GM19043 (cell line): ENCODE measurements at regions not wholly inside any gene's neighbourhood (a gene's known extent, or its start where the extent isn't known, plus 50 kb on each side); places are given as distances from the start of the nearest gene placed in this dataset.
"Not testable (repeated sequence)": the region's sequence is repeated elsewhere in the genome, so short reads cannot be mapped to it uniquely, and the experiment has no call there.

Experiments
- ATAC-seq: cut with Tn5 transposase; IDR thresholded peaks from one replicate; pipeline ENCODE4 v1.9.1; 2021; ENCODE audit warnings: low read depth; ENCODE audit not compliant: unreplicated experiment

- ATAC-seq = no peak
Observed at GRCh38 chr1:166304131-166304530, 137.3 kb upstream of the FAM78B start.

GRCh38 chr1:166305371-166305770 is 138.6 kb upstream of the FAM78B start:
- ATAC-seq = no peak

GRCh38 chr1:166307261-166308188 is 140.7 kb upstream of the FAM78B start:
- ATAC-seq = no peak

GRCh38 chr1:166316306-166316705 is 149.5 kb upstream of the FAM78B start:
- not testable (repeated sequence) for ATAC-seq

- ATAC-seq = no peak
Observed at GRCh38 chr1:166322470-166322869, 155.7 kb upstream of the FAM78B start.

- no peak for ATAC-seq
Observed at GRCh38 chr1:166327886-166328285, 161.1 kb upstream of the FAM78B start.

- no peak for ATAC-seq
Observed at GRCh38 chr1:166328956-166329355, 162.2 kb upstream of the FAM78B start.

- ATAC-seq = no peak
Observed at GRCh38 chr1:166330096-166330495, 163.3 kb upstream of the FAM78B start.

- ATAC-seq = no peak
Observed at GRCh38 chr1:166338105-166338504, 171.3 kb upstream of the FAM78B start.

GRCh38 chr1:166340709-166341108 is 173.9 kb upstream of the FAM78B start:
- ATAC-seq = no peak

- ATAC-seq = no peak
Observed at GRCh38 chr1:166343276-166343675, 176.5 kb upstream of the FAM78B start.

- ATAC-seq = no peak
Observed at GRCh38 chr1:166350490-166350889, 183.7 kb upstream of the FAM78B start.

- no peak for ATAC-seq
Observed at GRCh38 chr1:166351676-166352075, 184.9 kb upstream of the FAM78B start.

- ATAC-seq = no peak
Observed at GRCh38 chr1:166353213-166353612, 186.4 kb upstream of the FAM78B start.

GRCh38 chr1:166354406-166354805 is 187.6 kb upstream of the FAM78B start:
- ATAC-seq = no peak

GRCh38 chr1:166365081-166365480 is 198.3 kb upstream of the FAM78B start:
- ATAC-seq = no peak

GRCh38 chr1:166368030-166368429 is 201.2 kb upstream of the FAM78B start:
- no peak for ATAC-seq

- ATAC-seq = no peak
Observed at GRCh38 chr1:166377896-166378295, 211.1 kb upstream of the FAM78B start.

- ATAC-seq = no peak
Observed at GRCh38 chr1:166378805-166379204, 212.0 kb upstream of the FAM78B start.

- no peak for ATAC-seq
Observed at GRCh38 chr1:166379447-166379846, 212.6 kb upstream of the FAM78B start.

GRCh38 chr1:166383137-166383536 is 216.3 kb upstream of the FAM78B start:
- no peak for ATAC-seq

GRCh38 chr1:166383635-166384346 is 217.0 kb upstream of the FAM78B start:
- no peak for ATAC-seq
